NOMO-1 treated with DMSO at 0.1 percent for 48 hours (cell line): ENCODE measurements at regions not wholly inside any gene's neighbourhood (a gene's known extent, or its start where the extent isn't known, plus 50 kb on each side); places are given as distances from the start of the nearest gene placed in this dataset.
"Not testable (repeated sequence)": the region's sequence is repeated elsewhere in the genome, so short reads cannot be mapped to it uniquely, and the experiment has no call there.

ENCODE experiments used
- DNase-seq: peaks from one replicate; lab custom pipeline; 2025; ENCODE audit not compliant: unreplicated experiment; lab: John Stamatoyannopoulos, UW

GRCh38 chr3:115385774-115386730 lies 237.3 kb upstream of the GAP43 start:
- DNase-seq, result no peak

DNA sequence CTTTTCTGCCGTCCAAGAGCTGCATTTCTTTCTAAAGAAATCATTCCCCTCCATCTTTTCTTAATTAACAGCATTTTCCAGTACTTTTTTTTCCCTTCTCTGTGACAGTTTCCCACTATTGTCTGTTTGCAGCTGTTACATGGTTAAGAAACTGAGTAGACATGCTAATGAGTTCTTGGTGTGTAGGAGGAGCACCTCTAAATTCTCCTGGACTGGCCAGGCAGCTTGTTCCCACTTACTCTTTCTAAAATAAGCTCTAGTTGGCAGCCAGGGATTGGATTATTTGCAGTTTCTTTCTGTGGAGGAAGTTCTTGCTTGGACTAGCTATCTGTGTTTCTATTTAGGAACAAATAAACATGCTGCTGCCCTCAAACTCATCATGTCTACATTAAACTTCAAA lies 235.1 kb upstream of the GAP43 start:
- DNase-seq, result no peak

- DNase-seq, result no peak
Observed at GRCh38 chr3:115388811-115389210, 234.5 kb upstream of the GAP43 start.

- DNase-seq, result no peak
Observed at GRCh38 chr3:115396801-115397200, 226.5 kb upstream of the GAP43 start.

DNA sequence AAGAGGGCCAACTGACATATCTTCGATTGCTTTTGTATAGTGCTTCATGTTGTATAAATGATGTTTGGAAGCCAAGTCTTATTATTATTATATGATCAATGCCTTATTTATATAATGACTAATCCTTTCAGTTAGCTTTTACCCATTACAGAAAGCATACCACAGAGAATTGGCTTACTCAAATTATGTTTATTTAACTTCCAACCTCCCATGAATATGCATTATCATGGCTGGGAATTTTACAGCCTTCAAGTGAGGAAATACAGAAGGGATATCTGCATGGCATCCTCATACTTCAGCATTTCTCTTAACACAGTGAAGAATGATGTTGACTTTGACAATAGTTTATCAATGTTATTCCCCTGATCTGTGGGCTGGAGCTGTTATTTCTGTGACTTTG lies 225.9 kb upstream of the GAP43 start:
- DNase-seq, result no peak

GRCh38 chr3:115398506-115398905 lies 224.8 kb upstream of the GAP43 start:
- DNase-seq, result no peak

GRCh38 chr3:115399750-115400149 lies 223.6 kb upstream of the GAP43 start:
- DNase-seq, result no peak

- DNase-seq, result no peak
Observed at GRCh38 chr3:115401298-115401697, 222.0 kb upstream of the GAP43 start.

DNA sequence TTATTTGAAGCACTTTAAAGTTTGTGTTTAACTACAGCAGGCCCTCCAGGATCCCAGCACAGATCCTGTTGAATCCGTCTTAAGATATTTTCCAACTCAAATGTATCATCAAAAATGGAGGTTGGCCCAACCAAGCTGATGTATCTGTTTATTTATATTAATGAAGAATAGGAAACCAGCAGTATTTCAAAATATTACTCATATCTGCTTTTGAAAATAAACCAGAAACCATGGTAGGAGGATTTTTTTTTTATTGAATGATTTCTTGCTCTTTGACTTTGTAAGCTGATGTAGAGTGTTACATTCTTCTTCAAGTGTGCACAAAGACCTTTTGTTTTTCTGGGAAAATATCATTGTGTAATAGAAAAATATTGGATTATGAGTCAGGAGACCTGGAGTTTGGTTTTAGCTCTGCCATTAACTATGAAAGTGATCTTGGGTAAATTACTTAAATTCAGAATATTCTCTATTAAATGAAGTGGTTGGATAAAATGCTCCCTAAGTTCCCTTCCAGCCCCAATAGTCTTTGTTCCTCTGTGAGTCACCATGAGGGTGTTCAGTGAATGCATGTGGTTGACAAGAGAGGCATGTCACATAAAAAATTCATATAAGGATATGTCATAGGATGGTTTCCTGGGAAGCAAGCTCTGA lies 221.3 kb upstream of the GAP43 start:
- no peak for DNase-seq

- no peak for DNase-seq
Observed at GRCh38 chr3:115402651-115403050, 220.7 kb upstream of the GAP43 start.

GRCh38 chr3:115403786-115404185 lies 219.5 kb upstream of the GAP43 start:
- DNase-seq, result no peak

- no peak for DNase-seq
Observed at GRCh38 chr3:115409596-115409995, 213.7 kb upstream of the GAP43 start.

DNA sequence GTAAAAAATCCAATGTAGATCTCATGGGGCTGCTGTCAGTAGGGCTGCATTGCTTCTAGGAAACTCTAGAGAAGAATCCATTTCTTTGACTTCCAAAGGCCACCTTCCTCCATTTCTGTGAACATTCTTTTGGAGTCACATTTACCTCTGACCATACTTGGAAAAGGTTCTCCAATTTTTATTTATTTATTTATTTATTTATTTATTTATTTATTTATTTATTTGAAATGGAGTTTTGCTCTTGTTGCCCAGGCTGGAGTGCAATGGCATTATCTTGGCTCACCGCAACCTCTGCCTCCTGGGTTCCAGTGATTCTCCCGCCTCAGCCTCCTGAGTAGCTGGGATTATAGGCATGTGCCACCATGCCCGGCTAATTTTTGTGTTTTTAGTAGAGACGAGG lies 208.7 kb upstream of the GAP43 start:
- DNase-seq, result not testable (repeated sequence)

GRCh38 chr3:115415246-115415996 lies 207.9 kb upstream of the GAP43 start:
- no peak for DNase-seq

DNA sequence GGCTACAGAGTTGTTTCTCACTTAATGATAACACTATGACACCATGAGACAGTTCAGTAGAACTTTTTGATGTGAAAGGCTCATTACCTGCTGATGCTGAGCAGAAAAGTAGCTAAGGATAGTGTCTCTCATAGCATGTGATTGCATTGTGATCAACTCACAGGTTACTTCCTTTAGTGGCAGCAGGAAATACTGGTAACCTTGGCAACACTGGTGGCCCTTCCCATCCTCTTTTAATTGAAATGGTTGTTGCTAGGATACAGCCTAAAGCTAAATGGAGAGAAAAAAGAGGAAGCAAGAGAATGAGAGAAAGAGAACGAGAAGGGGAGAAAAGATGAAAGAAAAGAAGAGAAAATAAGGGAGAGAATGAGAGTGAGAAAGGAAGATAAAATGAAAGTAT lies 204.7 kb upstream of the GAP43 start:
- DNase-seq, result peak; percentile 54

- DNase-seq, result no peak
Observed at GRCh38 chr3:115420086-115420485, 203.2 kb upstream of the GAP43 start.

DNA sequence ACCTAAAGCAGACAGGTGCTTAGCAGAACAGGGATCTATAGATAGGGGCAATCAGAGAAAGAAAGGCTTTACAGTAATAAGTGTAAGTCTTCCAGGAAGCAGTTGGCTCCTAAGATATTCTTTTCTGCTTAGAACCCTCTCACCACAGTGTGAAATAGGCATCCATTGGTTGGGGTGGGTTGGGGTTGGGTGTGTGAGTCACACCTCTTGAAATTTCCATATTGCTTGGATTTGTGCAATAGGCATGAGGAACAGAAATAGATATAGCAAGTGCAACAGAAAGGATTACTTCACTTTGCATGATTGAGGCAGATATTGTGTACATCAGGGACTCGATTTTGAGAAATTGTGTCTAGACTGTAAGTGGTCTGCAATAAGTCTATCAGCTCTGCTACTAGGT lies 200.1 kb upstream of the GAP43 start:
- DNase-seq, result peak; percentile 88

- no peak for DNase-seq
Observed at GRCh38 chr3:115428841-115429240, 194.5 kb upstream of the GAP43 start.

DNA sequence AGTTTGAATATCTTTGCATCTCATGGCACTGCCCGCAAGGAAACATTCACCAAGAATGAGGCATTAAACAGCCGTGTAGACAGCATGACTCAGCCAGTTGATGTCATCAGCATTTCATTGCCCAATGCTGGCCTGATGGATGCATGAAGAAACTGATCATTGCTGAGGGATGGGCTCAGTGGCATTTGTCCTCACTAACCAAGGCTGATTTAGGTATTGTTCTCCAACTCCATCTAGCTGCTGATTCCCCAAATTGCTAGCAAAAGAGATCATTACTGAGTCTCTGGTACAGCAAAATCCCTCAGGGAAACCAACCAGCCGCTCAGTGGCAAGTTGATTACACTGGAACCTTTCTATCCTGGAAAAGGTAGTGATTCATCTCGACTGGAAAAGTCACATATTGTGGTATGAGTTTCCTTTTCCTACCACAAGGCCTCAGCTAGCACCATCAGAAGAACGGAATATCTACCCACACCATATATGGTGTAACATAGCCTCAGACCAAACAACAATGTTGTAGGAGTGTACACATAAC lies 186.5 kb upstream of the GAP43 start:
- DNase-seq, result peak; percentile 71

DNA sequence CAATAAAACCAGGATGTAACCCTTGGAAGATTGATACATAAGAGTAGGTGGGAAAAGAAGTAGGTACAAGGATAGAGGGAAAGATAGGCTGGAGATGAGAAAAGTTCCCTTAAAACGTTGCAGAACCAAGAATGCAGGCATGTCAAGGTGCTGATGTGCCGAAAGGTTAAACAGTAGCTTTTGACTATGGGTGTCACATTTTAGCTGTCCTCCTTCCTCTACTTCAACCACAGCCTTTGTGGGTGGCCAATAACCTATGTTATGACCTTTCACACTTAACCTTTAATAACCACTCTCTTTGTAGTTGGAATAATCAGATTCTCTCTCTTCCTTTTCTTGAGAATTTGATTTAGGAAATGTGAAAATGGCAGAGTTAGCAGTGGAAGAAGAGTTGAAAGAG lies 184.5 kb upstream of the GAP43 start:
- no peak for DNase-seq

DNA sequence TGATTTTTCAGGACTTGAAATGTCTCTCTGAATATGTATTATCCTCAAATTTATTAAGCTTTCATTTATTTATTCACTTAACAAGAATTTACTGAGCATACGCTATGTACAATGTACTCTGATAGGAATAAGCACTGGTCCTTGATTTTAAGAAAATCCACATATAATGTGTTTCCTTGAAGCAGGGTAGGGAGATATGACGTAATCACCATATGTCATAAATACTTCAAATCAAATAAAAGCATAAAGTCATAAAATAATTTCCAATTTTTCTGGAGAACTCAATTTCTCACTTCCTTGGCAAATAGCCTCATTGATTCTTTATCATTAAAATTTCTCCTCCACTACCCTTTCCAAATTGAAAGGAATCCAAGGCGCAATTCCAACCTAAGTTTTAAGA lies 177.8 kb upstream of the GAP43 start:
- no peak for DNase-seq
